Stomach (tissue), 8 donors: ENCODE measurements at regions not wholly inside any gene's neighbourhood (a gene's known extent, or its start where the extent isn't known, plus 50 kb on each side); places are given as distances from the start of the nearest gene placed in this dataset.
"Not testable (repeated sequence)": the region's sequence is repeated elsewhere in the genome, so short reads cannot be mapped to it uniquely, and the experiment has no call there.

ENCODE experiments used
- DNase-seq, 2 donors: peaks; one replicate each; pipeline versions ENCODE4 v3.0.0 to v3.0.0-alpha.2; 2013 to 2019
- H3K27ac ChIP-seq, 5 donors: fragments of 200-600 bp in 4 of 5; sonication (generic) in 4 of 5; one replicate each; pipeline ENCODE4 v1.5.1; 2013 to 2019; ENCODE audit warnings: mild to moderate bottlenecking in 1 of 5, moderate library complexity in 1 of 5
- H3K27me3 ChIP-seq, 3 donors: fragments of 200-600 bp; sonication (generic); one replicate each; pipeline ENCODE4 v1.5.1; 2017 to 2019; ENCODE audit warnings: mixed run types in 1 of 3
- H3K36me3 ChIP-seq, 4 donors: fragments of 200-600 bp; sonication (generic); 1 replicate in 3 of 4; 2 replicates in 1 of 4; pipeline ENCODE4 v1.5.1; 2016 to 2019
- H3K4me1 ChIP-seq, 4 donors: fragments of 200-600 bp; sonication (generic); one replicate each; pipeline ENCODE4 v1.5.1; 2016 to 2019
- H3K4me3 ChIP-seq, 4 donors: fragments of 200-600 bp; sonication (generic) in 3 of 4; one replicate each; pipeline ENCODE4 v1.5.1; 2016 to 2019; ENCODE audit warnings: mild to moderate bottlenecking in 1 of 4
- H3K9me3 ChIP-seq, 4 donors: fragments of 200-600 bp; sonication (generic); one replicate each; pipeline ENCODE4 v1.5.1; 2016 to 2019
- CTCF ChIP-seq, 7 experiments: fragments of 450-650 bp in 4 of 7; fragments of 200-600 bp in 3 of 7; sonication (generic) in 3 of 7; IDR thresholded peaks; one replicate each; pipeline ENCODE4 v1.5.1; 2016 to 2019; ENCODE audit warnings: antibody characterized with exemption in 7 of 7, control low read depth in 2 of 7, mild to moderate bottlenecking in 1 of 7
- EP300 ChIP-seq: sonication (generic); formaldehyde crosslinking; IDR thresholded peaks from one replicate; pipeline ENCODE4 v1.6.1; 2017; ENCODE audit warnings: antibody characterized with exemption
- POLR2A ChIP-seq, 4 donors: fragments of 450-650 bp; IDR thresholded peaks; one replicate each; pipeline ENCODE4 v1.6.1; 2016; ENCODE audit warnings: antibody characterized with exemption in 4 of 4, control low read depth in 2 of 4, mild to moderate bottlenecking in 1 of 4, moderate library complexity in 1 of 4
- POLR2AphosphoS5 ChIP-seq, 3 donors: sonication (generic); formaldehyde crosslinking; IDR thresholded peaks; one replicate each; pipeline ENCODE4 v1.6.1; 2016; ENCODE audit warnings: antibody characterized with exemption in 3 of 3
- WGBS, 5 donors: extraction: QIAGEN DNeasy Blood & Tissue Kit in 3 of 5; methylation state at CpG; one replicate each; pipeline versions ENCODE4 v1.1.5 to v1.1.7; 2013 to 2018; 5-methylcytosine and 5-hydroxymethylcytosine counted together
- intact Hi-C: fragments of 100-400 bp; cut with DNase I; formaldehyde crosslinking; loops from one replicate; pipeline ENCODE4 v1.15.1; 2023; ENCODE audit warnings: low total_unique reads
- donor health status: healthy with polysubstance abuse.
- donor health status: Bipolar disorder and iron deficiency.
- donor health status: healthy.

GRCh38 chr13:76266561-76266960, 619.6 kb downstream of the KCTD12 start:
- intact Hi-C loops = no loop called here
- Histone ChIP-seq H3K36me3 (no peaks in the 10 kb centered on the region), H3K27ac (no peak overlapping the region), H3K4me1 (no peaks in the 10 kb centered on the region), H3K9me3 (no peaks in the 10 kb centered on the region), H3K27me3 (no peaks in the 10 kb centered on the region), H3K4me3 (no peak overlapping the region)
- 26 to 97% (median 94%) methylated on average over 1 of the region's 1 CpG for WGBS, 5 donors
- TF ChIP-seq POLR2A (IDR thresholded peaks at IDR 0.05) (no peak), POLR2AphosphoS5 (IDR thresholded peaks at IDR 0.05) (no peak), EP300 (no peak), CTCF (IDR thresholded peaks at IDR 0.05) (no peak)
- DNase-seq = no peak

- Histone ChIP-seq H3K27ac (no peak overlapping the region), H3K9me3 (no peaks in the 10 kb centered on the region), H3K4me1 (no peaks in the 10 kb centered on the region), H3K4me3 (no peak overlapping the region), H3K27me3 (no peaks in the 10 kb centered on the region), H3K36me3 (no peaks in the 10 kb centered on the region)
- intact Hi-C loops = no loop called here
- 50 to 65% (median 59%) methylated on average over 2 of the region's 2 CpGs for WGBS, 5 donors
- no peak for TF ChIP-seq EP300
- no peak for TF ChIP-seq POLR2A (IDR thresholded peaks at IDR 0.05)
- no peak for TF ChIP-seq POLR2AphosphoS5 (IDR thresholded peaks at IDR 0.05)
- TF ChIP-seq CTCF (IDR thresholded peaks at IDR 0.05) = no peak
- DNase-seq = no peak
Observed at GRCh38 chr13:76250211-76250610, 614.1 kb downstream of the LMO7 start.

DNA sequence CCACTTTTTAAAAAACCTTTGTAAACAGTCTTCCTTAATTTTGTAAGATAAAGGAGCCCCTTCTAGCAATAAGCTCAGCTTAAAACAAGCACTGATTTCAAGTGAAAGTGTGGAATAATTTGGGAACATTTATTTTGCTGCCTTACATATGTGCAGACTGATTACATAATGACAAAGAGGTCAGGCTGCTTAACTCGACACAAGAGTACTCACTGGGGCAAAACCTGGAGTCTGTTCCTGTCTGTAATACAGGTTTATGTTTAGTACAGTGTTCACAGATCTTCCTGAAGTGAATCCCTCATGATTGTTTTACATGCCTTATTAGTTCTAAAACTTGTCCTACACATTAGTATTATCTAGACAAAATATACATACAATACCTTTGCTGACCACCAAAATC, 609.8 kb downstream of the LMO7 start:
- no peaks in the 10 kb centered on the region for H3K9me3 ChIP-seq

GRCh38 chr13:76245211-76245610, 609.1 kb downstream of the LMO7 start:
- intact Hi-C loops = no loop called here
- no peak overlapping the region for H3K4me3 ChIP-seq
- no peak overlapping the region for H3K27ac ChIP-seq
- TF ChIP-seq CTCF (IDR thresholded peaks at IDR 0.05) (no peak), EP300 (no peak), POLR2A (IDR thresholded peaks at IDR 0.05) (no peak), POLR2AphosphoS5 (IDR thresholded peaks at IDR 0.05) (no peak)
- no peaks in the 10 kb centered on the region for H3K27me3 ChIP-seq
- no peaks in the 10 kb centered on the region for H3K9me3 ChIP-seq
- no peaks in the 10 kb centered on the region for H3K36me3 ChIP-seq
- no peaks in the 10 kb centered on the region for H3K4me1 ChIP-seq
- WGBS, 5 donors = 57 to 74% (median 68%) methylated on average over 4 of the region's 4 CpGs
- DNase-seq = no peak

More for the DNA sequence above, 609.8 kb downstream of the LMO7 start:
- Histone ChIP-seq H3K4me3 (no peak overlapping the region), H3K4me1 (no peaks in the 10 kb centered on the region), H3K27me3 (no peaks in the 10 kb centered on the region), H3K36me3 (no peaks in the 10 kb centered on the region), H3K27ac (no peak overlapping the region)
- intact Hi-C loops = no loop called here
- WGBS, 5 donors = 19 to 32% (median 21%) methylated on average over 1 of the region's 1 CpG
- no peak for DNase-seq
- no peak for TF ChIP-seq POLR2A (IDR thresholded peaks at IDR 0.05)
- no peak for TF ChIP-seq EP300
- TF ChIP-seq CTCF (IDR thresholded peaks at IDR 0.05) = no peak
- TF ChIP-seq POLR2AphosphoS5 (IDR thresholded peaks at IDR 0.05) = no peak

DNA sequence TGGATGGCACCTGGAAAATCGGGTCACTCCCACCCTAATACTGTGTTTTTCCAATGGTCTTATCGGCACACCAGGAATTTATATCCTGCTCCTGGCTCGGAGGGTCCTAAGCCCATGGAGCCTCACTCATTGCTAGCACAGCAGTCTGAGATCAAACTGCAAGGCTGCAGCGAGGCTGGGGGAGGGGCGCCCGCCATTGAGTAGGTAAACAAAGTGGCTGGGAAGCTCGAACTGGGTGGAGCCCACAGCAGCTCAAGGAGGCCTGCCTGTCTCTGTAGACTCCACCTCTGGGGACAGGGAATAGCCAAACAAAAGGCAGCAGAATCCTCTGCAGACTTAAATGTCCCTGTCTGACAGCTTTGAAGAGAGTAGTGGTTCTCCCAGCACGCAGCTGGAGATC, 607.0 kb downstream of the LMO7 start:
- DNase-seq, H3K27ac ChIP-seq, H3K4me1 ChIP-seq, intact Hi-C loops, H3K9me3 ChIP-seq, H3K27me3 ChIP-seq, H3K4me3 ChIP-seq, H3K36me3 ChIP-seq: not testable (repeated sequence)
- WGBS, 5 donors = 62 to 78% (median 69%) methylated on average over 7 to 8 of the region's 8 CpGs
